ENCODE measurements at regions not wholly inside any gene's neighbourhood (a gene's known extent, or its start where the extent isn't known, plus 50 kb on each side); places are given as distances from the start of the nearest gene placed in this dataset.
"Not testable (repeated sequence)": the region's sequence is repeated elsewhere in the genome, so short reads cannot be mapped to it uniquely, and the experiment has no call there.

DNA sequence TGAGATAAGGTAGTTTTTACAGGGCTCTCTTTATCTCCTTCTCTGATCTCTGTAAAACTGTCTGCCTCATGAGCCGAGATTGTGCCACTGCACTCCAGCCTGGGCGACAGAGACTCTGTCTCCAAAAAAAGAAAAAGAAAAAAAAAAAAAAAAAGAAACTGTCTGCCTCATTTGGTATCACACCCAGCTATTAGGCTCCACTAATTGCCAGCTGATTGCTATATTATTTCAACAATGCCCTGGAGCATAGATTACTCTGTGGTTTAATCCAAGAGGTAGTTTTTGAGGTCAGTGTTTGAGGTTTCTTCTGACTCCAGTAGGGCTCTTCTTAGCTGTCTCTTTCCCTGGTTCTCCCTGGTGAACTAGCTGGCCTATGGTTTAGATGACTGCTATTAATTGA, 268.1 kb upstream of the PLPP4 start:
- no peaks in the 10 kb centered on the region for H3K4me1 ChIP-seq (ENCODE audit: control insufficient read depth in 2 of 2, insufficient read depth in 2 of 2, low read length in 2 of 2)
- H3K27ac ChIP-seq (ENCODE audit: low read depth in 1 of 2, low read length in 1 of 2), result no peak overlapping the region
- no peak for DNase-seq (ENCODE audit: low read depth in 6 of 9, low spot score in 9 of 9)
- no peak overlapping the region for H3K4me3 ChIP-seq (ENCODE audit: low read length in 2 of 2)
- no peaks in the 10 kb centered on the region for H3K9me3 ChIP-seq (ENCODE audit: control insufficient read depth in 2 of 2, insufficient read depth in 1 of 2, low read length in 1 of 2)
- no peaks in the 10 kb centered on the region for H3K36me3 ChIP-seq (ENCODE audit: control insufficient read depth in 2 of 2, insufficient read depth in 2 of 2, low read length in 1 of 2)
- H3K27me3 ChIP-seq (ENCODE audit: control insufficient read depth in 2 of 2, insufficient read depth in 1 of 2, low read length in 1 of 2), result no peaks in the 10 kb centered on the region
- WGBS, result 63% methylated on average over 2 of the region's 2 CpGs

DNA sequence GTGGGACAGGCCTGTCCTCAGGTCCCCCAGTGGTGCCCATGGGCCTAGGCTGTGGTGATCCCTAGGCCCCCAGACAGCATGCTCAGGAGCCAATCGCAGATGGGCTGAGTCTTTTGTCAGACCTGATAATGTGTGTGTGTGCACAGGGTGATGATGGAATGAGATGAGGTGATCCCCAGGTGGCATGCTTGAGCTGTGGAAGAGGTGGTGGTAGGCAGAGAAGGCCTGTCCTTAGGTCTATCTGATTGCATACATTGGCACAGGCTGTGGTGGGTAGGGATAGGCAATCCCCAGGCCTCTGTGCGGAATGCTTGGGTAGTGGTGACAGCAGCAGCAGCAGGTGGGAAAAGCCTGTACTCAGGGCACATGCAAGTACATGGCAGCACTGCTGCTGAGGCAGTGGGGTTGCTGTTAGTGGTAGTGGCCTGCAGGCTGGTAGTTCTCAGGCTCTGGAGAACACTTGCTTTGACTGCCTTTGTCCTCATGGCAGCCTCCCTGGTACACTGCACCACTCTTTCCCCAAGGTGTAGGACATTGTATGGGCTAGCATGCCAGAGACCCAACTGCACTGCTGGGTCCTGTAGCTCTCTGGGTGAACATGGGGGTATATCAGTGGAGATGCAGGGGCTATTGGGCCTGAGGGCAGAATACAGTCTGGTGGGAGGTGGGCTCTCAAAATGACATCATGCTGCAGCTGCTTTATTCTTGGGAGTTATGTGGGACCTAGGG, 260.9 kb upstream of the PLPP4 start:
- Histone ChIP-seq H3K27me3 (ENCODE audit: control insufficient read depth in 2 of 2, insufficient read depth in 1 of 2, low read length in 1 of 2) (no peaks in the 10 kb centered on the region), H3K36me3 (ENCODE audit: control insufficient read depth in 2 of 2, insufficient read depth in 2 of 2, low read length in 1 of 2) (no peaks in the 10 kb centered on the region), H3K27ac (ENCODE audit: low read depth in 1 of 2, low read length in 1 of 2) (no peak overlapping the region), H3K4me1 (ENCODE audit: control insufficient read depth in 2 of 2, insufficient read depth in 2 of 2, low read length in 2 of 2) (no peaks in the 10 kb centered on the region), H3K4me3 (ENCODE audit: low read length in 2 of 2) (no peak overlapping the region), H3K9me3 (ENCODE audit: control insufficient read depth in 2 of 2, insufficient read depth in 1 of 2, low read length in 1 of 2) (no peaks in the 10 kb centered on the region)
- no peak for DNase-seq (ENCODE audit: low read depth in 6 of 9, low spot score in 9 of 9)
- whole genome bisulfite sequencing, result 98% methylated on average over 2 of the region's 2 CpGs

DNA sequence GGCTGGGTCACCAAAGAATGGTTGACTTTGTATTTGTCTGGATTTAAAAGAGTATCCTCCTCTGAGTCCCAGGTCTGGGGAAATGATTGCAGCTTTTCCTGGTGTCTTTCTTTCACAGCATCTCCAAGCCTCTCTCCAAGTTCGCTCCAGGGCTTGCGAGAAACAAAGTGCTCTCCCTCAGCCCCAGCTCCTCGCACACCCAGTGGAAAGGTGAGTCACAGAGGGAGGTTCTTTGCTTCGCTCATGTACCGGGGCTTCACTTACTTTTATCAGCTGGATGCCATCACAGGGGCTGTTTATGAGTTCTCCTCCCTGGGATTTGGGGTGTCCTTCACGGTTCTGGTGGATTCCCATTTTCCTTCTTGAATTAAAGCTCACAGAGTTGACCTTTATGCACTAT, 252.2 kb upstream of the PLPP4 start:
- Histone ChIP-seq H3K4me1 (ENCODE audit: control insufficient read depth in 2 of 2, insufficient read depth in 2 of 2, low read length in 2 of 2) (no peaks in the 10 kb centered on the region), H3K9me3 (ENCODE audit: control insufficient read depth in 2 of 2, insufficient read depth in 1 of 2, low read length in 1 of 2) (no peaks in the 10 kb centered on the region), H3K36me3 (ENCODE audit: control insufficient read depth in 2 of 2, insufficient read depth in 2 of 2, low read length in 1 of 2) (no peaks in the 10 kb centered on the region), H3K27ac (ENCODE audit: low read depth in 1 of 2, low read length in 1 of 2) (no peak overlapping the region), H3K4me3 (ENCODE audit: low read length in 2 of 2) (no peak overlapping the region), H3K27me3 (ENCODE audit: control insufficient read depth in 2 of 2, insufficient read depth in 1 of 2, low read length in 1 of 2) (no peaks in the 10 kb centered on the region)
- no peak for DNase-seq (ENCODE audit: low read depth in 6 of 9, low spot score in 9 of 9)
- WGBS, result 94% methylated on average over 6 of the region's 6 CpGs

DNA sequence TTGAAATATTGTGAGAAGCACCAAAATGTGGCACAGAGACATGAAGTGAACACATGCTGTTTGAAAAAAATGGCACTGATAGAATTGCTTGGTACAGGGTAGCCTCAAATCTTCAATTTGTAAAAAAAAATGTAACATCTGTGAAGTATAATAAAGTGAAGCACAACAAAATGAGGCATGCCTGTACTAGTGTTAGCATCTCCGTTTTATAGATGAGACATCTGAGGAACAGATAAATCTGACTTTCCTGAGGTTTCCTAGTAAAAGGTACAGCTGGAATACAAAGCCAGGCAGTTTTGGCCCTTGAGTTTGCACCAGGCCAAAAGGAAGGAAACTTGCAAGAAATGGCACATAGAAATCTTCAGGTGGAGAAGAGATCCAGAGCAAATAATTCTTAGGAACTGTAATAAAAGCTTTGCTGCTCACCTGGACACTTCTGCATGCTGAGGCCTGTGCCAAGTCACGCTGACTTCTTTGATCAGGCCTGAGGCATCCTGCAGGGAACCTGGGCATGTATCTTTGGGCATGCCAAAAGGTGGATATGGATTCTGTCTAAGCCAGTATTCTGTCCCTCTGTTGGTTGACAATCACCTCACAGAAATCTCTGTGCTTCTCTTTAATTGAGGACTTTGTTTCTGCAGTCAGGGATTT, 251.5 kb upstream of the PLPP4 start:
- no peaks in the 10 kb centered on the region for H3K4me1 ChIP-seq (ENCODE audit: control insufficient read depth in 2 of 2, insufficient read depth in 2 of 2, low read length in 2 of 2)
- WGBS, result 88% methylated on average over 2 of the region's 2 CpGs
- DNase-seq (ENCODE audit: low read depth in 6 of 9, low spot score in 9 of 9), result no peak

DNA sequence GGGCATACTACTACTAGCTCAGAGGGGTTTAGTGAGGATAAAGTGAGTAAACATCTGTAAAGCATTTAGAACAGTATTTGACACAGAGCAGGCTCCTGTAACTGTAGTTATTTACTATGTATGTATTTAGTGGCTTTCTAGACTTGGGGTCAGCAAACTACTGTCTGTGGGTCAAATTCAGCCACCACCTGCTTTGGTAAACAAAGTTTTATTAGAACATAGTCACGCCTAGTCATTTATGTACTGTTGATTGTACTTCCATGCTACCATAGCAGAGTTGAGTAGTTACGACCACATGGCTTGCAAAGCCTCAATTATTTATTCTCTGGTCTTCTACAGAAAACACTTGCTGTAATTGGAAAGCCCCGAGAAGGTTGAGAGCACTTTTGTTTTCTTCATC, 248.5 kb upstream of the PLPP4 start:
- no peak for DNase-seq (ENCODE audit: low read depth in 6 of 9, low spot score in 9 of 9)
- Histone ChIP-seq H3K27ac (ENCODE audit: low read depth in 1 of 2, low read length in 1 of 2) (no peak overlapping the region), H3K9me3 (ENCODE audit: control insufficient read depth in 2 of 2, insufficient read depth in 1 of 2, low read length in 1 of 2) (no peaks in the 10 kb centered on the region), H3K4me3 (ENCODE audit: low read length in 2 of 2) (no peak overlapping the region), H3K36me3 (ENCODE audit: control insufficient read depth in 2 of 2, insufficient read depth in 2 of 2, low read length in 1 of 2) (no peaks in the 10 kb centered on the region), H3K4me1 (ENCODE audit: control insufficient read depth in 2 of 2, insufficient read depth in 2 of 2, low read length in 2 of 2) (no peaks in the 10 kb centered on the region), H3K27me3 (ENCODE audit: control insufficient read depth in 2 of 2, insufficient read depth in 1 of 2, low read length in 1 of 2) (no peaks in the 10 kb centered on the region)
- WGBS, result 95% methylated on average over 3 of the region's 3 CpGs

More for the DNA sequence above, 251.5 kb upstream of the PLPP4 start:
- Histone ChIP-seq H3K36me3 (ENCODE audit: control insufficient read depth in 2 of 2, insufficient read depth in 2 of 2, low read length in 1 of 2) (no peaks in the 10 kb centered on the region), H3K27me3 (ENCODE audit: control insufficient read depth in 2 of 2, insufficient read depth in 1 of 2, low read length in 1 of 2) (no peaks in the 10 kb centered on the region), H3K4me3 (ENCODE audit: low read length in 2 of 2) (no peak overlapping the region), H3K27ac (ENCODE audit: low read depth in 1 of 2, low read length in 1 of 2) (no peak overlapping the region), H3K9me3 (ENCODE audit: control insufficient read depth in 2 of 2, insufficient read depth in 1 of 2, low read length in 1 of 2) (no peaks in the 10 kb centered on the region)

DNA sequence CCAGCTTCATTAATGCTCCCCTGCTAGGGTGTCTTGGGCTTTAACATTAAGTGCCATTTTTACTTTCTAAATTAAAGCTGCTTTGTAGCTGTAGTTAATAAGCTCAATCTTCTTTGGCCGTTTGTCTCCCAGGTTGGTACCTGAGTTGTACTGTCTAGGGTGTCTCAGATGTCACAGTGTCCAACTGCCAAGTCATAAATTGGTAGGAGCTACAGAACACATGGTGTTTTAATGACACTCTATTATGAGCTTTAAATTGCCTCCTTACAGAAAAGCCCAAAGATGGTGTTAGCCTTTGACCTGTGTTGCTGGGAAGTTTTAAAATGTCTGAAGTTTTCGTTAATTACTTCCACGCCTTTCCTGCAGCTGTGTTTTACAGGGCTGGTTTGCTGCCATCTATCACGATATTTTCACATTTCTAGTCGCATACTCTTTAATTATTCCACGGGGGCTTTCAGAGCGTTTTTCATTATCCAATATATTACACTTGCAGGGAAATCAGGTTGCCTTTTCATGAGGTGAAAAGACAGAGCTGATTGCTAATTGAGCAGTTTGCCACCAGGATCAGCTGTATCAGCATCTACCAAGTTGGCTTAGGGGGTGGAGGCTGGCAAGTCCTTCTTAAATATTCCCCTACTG, 247.8 kb upstream of the PLPP4 start:
- Histone ChIP-seq H3K27me3 (ENCODE audit: control insufficient read depth in 2 of 2, insufficient read depth in 1 of 2, low read length in 1 of 2) (no peaks in the 10 kb centered on the region), H3K27ac (ENCODE audit: low read depth in 1 of 2, low read length in 1 of 2) (no peak overlapping the region), H3K36me3 (ENCODE audit: control insufficient read depth in 2 of 2, insufficient read depth in 2 of 2, low read length in 1 of 2) (no peaks in the 10 kb centered on the region), H3K4me1 (ENCODE audit: control insufficient read depth in 2 of 2, insufficient read depth in 2 of 2, low read length in 2 of 2) (no peaks in the 10 kb centered on the region), H3K9me3 (ENCODE audit: control insufficient read depth in 2 of 2, insufficient read depth in 1 of 2, low read length in 1 of 2) (no peaks in the 10 kb centered on the region), H3K4me3 (ENCODE audit: low read length in 2 of 2) (no peak overlapping the region)
- 91% methylated on average over 7 of the region's 7 CpGs for WGBS
- DNase-seq (ENCODE audit: low read depth in 6 of 9, low spot score in 9 of 9), result no peak

DNA sequence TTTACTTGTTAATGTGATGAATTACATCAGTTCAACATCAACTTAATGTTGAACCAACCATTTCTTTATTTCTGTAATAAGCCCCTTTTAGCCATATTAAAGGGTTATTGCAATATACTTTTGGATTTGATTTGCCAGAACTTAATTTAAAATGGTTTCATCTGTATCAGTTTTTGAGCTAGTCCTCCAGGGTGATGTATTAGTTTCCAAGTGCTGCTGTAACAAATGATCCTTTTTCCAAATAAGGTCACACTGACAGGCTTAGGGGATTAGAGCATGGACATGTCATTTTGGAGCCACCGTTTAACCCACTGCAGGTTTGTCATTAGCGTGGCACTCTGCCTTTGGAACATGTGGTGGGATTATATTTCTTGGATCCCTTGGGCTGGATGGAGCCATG, 244.8 kb upstream of the PLPP4 start:
- Histone ChIP-seq H3K36me3 (ENCODE audit: control insufficient read depth in 2 of 2, insufficient read depth in 2 of 2, low read length in 1 of 2) (no peaks in the 10 kb centered on the region), H3K4me1 (ENCODE audit: control insufficient read depth in 2 of 2, insufficient read depth in 2 of 2, low read length in 2 of 2) (no peaks in the 10 kb centered on the region), H3K27me3 (ENCODE audit: control insufficient read depth in 2 of 2, insufficient read depth in 1 of 2, low read length in 1 of 2) (no peaks in the 10 kb centered on the region), H3K4me3 (ENCODE audit: low read length in 2 of 2) (no peak overlapping the region), H3K27ac (ENCODE audit: low read depth in 1 of 2, low read length in 1 of 2) (no peak overlapping the region), H3K9me3 (ENCODE audit: control insufficient read depth in 2 of 2, insufficient read depth in 1 of 2, low read length in 1 of 2) (no peaks in the 10 kb centered on the region)
- 95% methylated on average over 2 of the region's 2 CpGs for WGBS
- no peak for DNase-seq (ENCODE audit: low read depth in 6 of 9, low spot score in 9 of 9)

DNA sequence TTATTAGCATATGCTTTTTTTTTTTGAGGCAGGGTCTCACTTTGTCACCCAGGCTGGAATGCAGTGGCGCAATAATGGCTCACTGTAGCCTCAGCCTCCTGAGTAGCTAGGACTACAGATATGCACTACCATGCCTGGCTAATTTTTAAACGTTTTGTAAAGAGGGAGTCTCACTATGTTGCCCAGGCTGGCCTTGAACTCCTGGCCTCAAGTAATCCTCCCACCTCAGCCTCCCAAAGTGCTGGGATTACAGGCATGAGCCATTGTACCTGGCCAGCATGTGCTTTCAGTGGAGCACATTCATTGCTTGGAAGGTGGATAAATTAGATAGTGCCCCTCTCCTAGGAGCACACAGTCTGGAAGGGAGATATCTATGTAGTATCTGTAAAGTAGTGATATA, 243.7 kb upstream of the PLPP4 start:
- WGBS, result 87% methylated on average over 2 of the region's 2 CpGs
- not testable (repeated sequence) for H3K4me1 ChIP-seq (ENCODE audit: control insufficient read depth in 2 of 2, insufficient read depth in 2 of 2, low read length in 2 of 2); H3K27ac ChIP-seq (ENCODE audit: low read depth in 1 of 2, low read length in 1 of 2); DNase-seq (ENCODE audit: low read depth in 6 of 9, low spot score in 9 of 9); H3K36me3 ChIP-seq (ENCODE audit: control insufficient read depth in 2 of 2, insufficient read depth in 2 of 2, low read length in 1 of 2); H3K27me3 ChIP-seq (ENCODE audit: control insufficient read depth in 2 of 2, insufficient read depth in 1 of 2, low read length in 1 of 2); H3K9me3 ChIP-seq (ENCODE audit: control insufficient read depth in 2 of 2, insufficient read depth in 1 of 2, low read length in 1 of 2); H3K4me3 ChIP-seq (ENCODE audit: low read length in 2 of 2)

DNA sequence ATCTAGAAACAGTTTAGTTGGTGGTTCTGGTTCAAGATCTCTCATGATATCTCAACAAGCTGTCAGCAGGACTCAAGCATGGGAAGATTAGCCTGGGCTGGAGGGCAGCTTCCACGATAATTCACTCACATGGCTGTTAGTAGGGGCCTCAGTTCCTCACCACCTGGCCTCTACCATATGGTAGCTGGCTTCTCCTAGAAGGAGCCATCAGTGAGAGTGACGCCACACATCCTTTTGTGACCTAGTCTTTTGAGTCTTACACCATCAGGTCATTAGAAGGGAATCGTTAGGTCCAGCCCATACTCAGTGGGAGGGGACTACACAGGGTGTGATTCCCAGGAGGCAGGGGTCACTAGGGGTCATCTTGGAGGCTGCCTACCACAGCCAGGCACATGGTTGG, 239.3 kb upstream of the PLPP4 start:
- no peak overlapping the region for H3K4me3 ChIP-seq (ENCODE audit: low read length in 2 of 2)
- no peaks in the 10 kb centered on the region for H3K27me3 ChIP-seq (ENCODE audit: control insufficient read depth in 2 of 2, insufficient read depth in 1 of 2, low read length in 1 of 2)
- DNase-seq (ENCODE audit: low read depth in 6 of 9, low spot score in 9 of 9), result no peak
- H3K27ac ChIP-seq (ENCODE audit: low read depth in 1 of 2, low read length in 1 of 2), result no peak overlapping the region
- no peaks in the 10 kb centered on the region for H3K36me3 ChIP-seq (ENCODE audit: control insufficient read depth in 2 of 2, insufficient read depth in 2 of 2, low read length in 1 of 2)
- 54% methylated on average over 3 of the region's 3 CpGs for WGBS
- H3K9me3 ChIP-seq (ENCODE audit: control insufficient read depth in 2 of 2, insufficient read depth in 1 of 2, low read length in 1 of 2), result no peaks in the 10 kb centered on the region
- H3K4me1 ChIP-seq (ENCODE audit: control insufficient read depth in 2 of 2, insufficient read depth in 2 of 2, low read length in 2 of 2), result no peaks in the 10 kb centered on the region

Data from thymus (tissue), 11 donors.